ENCODE measurements at regions not wholly inside any gene's neighbourhood (a gene's known extent, or its start where the extent isn't known, plus 50 kb on each side); places are given as distances from the start of the nearest gene placed in this dataset.

- 86 to 95% (median 87%) methylated on average over 5 of the region's 5 CpGs for WGBS, 3 donors
- Histone ChIP-seq H3K27ac (no peak overlapping the region), H3K4me1 (peaks cover 12% of the 10 kb centered on the region), H3K4me3 (no peak overlapping the region), H3K27me3 (ENCODE audit: insufficient read depth in 3 of 3, low read length in 2 of 3) (no peaks in the 10 kb centered on the region), H3K9me3 (no peaks in the 10 kb centered on the region), H3K36me3 (ENCODE audit: insufficient read depth in 1 of 2, low read depth in 1 of 2) (no peaks in the 10 kb centered on the region)
- no peak for TF ChIP-seq CTCF (IDR thresholded peaks at IDR 0.05)
- intact Hi-C loops (cut with DNase I) = no loop called here
- ATAC-seq (no peak), DNase-seq (no peak)
These were observed 76.8 kb upstream of the NANOS1 start for GRCh38 chr10:118952493-118953295.

DNA sequence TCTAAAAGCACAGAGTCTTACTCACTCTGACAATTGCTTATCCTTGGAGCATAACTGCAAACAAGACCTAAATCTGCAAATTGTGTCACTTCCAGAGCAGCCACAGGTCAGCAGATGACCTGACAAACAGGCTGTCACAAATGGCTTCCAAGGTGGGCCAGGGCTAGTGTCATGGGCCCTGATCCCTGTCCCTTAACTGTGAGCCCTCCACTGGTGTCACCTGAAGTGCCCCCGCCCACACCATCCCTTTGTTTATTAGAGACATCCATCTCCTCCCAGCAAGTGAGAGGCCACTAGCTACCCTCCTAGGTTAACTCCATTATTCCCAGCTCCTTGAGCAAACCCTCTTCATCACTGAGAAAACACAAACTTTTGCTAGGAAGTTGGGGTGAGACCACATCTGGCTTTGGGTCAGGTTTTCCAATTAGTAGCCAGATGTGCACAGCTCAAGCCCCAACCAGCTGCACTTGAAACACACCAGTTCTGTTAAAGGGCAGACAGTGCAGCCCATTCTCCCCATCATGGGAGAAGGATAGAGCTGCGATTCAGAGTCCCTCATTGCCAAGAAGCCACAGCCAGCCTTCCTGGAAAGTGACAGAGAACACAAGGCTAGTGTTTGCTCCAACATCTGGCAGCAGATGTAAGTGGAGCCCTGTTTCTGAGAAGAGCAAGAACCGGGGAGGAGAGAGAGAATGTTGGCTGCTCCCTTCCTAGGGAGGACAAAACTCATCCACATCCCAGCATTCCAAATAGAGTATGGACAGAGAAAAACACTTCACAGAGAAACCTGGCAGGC, 75.7 kb upstream of the NANOS1 start:
- ATAC-seq (peak in 1 of 4 donors; percentile 12), DNase-seq (no peak)
- no peaks in the 10 kb centered on the region for H3K36me3 ChIP-seq (ENCODE audit: insufficient read depth in 1 of 2, low read depth in 1 of 2)
- H3K9me3 ChIP-seq = no peaks in the 10 kb centered on the region
- intact Hi-C loops (cut with DNase I) = no loop called here
- no peak for TF ChIP-seq CTCF (IDR thresholded peaks at IDR 0.05)
- peaks cover 17% of the 10 kb centered on the region for H3K4me1 ChIP-seq
- H3K27me3 ChIP-seq (ENCODE audit: insufficient read depth in 3 of 3, low read length in 2 of 3) = no peaks in the 10 kb centered on the region
- no peak overlapping the region for H3K4me3 ChIP-seq
- no peak overlapping the region for H3K27ac ChIP-seq
- WGBS, 3 donors = 44 to 55% (median 48%) methylated on average over 3 of the region's 3 CpGs

GRCh38 chr10:118955531-118955930, 74.0 kb upstream of the NANOS1 start:
- intact Hi-C loops (cut with DNase I) = loop anchor here in 1 of 2 donors (5.0 kb wide), 1 partner anchor 52 kb away; no protein-coding TSS in a partner anchor
- H3K4me3 ChIP-seq = no peak overlapping the region
- ATAC-seq (no peak), DNase-seq (no peak)
- no peak overlapping the region for H3K27ac ChIP-seq
- H3K9me3 ChIP-seq = no peaks in the 10 kb centered on the region
- WGBS, 3 donors = 66 to 88% (median 73%) methylated on average over 3 of the region's 3 CpGs
- no peak for TF ChIP-seq CTCF (IDR thresholded peaks at IDR 0.05)
- H3K36me3 ChIP-seq (ENCODE audit: insufficient read depth in 1 of 2, low read depth in 1 of 2) = no peaks in the 10 kb centered on the region
- peaks cover 24% of the 10 kb centered on the region for H3K4me1 ChIP-seq
- H3K27me3 ChIP-seq (ENCODE audit: insufficient read depth in 3 of 3, low read length in 2 of 3) = no peaks in the 10 kb centered on the region

- no peak overlapping the region for H3K4me3 ChIP-seq
- intact Hi-C loops (cut with DNase I) = loop anchor here in 1 of 2 donors (5.0 kb wide), 1 partner anchor 51 kb away; no protein-coding TSS in a partner anchor
- DNase-seq = no peak
- no peaks in the 10 kb centered on the region for H3K27me3 ChIP-seq (ENCODE audit: insufficient read depth in 3 of 3, low read length in 2 of 3)
- peaks cover 26% of the 10 kb centered on the region for H3K4me1 ChIP-seq
- H3K9me3 ChIP-seq = no peaks in the 10 kb centered on the region
- H3K27ac ChIP-seq = no peak overlapping the region
- ATAC-seq = no peak
- H3K36me3 ChIP-seq (ENCODE audit: insufficient read depth in 1 of 2, low read depth in 1 of 2) = no peaks in the 10 kb centered on the region
- WGBS, 3 donors = 92 to 95% (median 93%) methylated on average over 4 of the region's 4 CpGs
- no peak for TF ChIP-seq CTCF (IDR thresholded peaks at IDR 0.05)
These were observed 73.3 kb upstream of the NANOS1 start for GRCh38 chr10:118955951-118956801.
